Upper lobe of left lung (tissue), 4 donors: ENCODE measurements at regions not wholly inside any gene's neighbourhood (a gene's known extent, or its start where the extent isn't known, plus 50 kb on each side); places are given as distances from the start of the nearest gene placed in this dataset.

ENCODE experiments used
- EP300 ChIP-seq, 4 donors: sonication (generic); formaldehyde crosslinking; IDR thresholded peaks; one replicate each; pipeline ENCODE4 v1.5.1; 2017; ENCODE audit warnings: antibody characterized with exemption in 4 of 4, control low read depth in 2 of 4
- TF ChIP-seq, protein P1 (sequence below), 6 experiments: fragments of 450-650 bp in 4 of 6; fragments of 200-600 bp in 2 of 6; sonication (generic) in 2 of 6; IDR thresholded peaks; one replicate each; pipeline ENCODE4 v1.5.1; 2016 to 2019; ENCODE audit warnings: antibody characterized with exemption in 6 of 6

DNA sequence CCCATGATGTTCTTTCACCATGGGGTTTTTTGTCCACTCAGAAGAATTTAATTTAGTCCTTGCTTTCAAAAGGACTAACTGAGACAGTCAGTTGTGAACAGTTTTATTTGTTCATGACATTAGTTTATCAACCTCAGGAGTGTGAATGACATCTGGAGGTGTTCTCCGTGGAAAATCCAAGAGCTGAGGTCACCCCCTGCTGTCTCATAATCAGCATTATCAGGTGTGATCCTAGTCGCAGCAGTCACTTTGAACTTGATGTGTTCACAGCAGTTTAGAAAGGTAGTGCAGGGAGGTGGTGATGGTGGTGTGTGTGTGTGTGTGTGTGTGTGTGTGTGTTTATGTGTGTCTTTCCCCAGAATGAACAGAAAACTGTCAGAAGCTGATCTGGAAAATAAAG is 1760.8 kb upstream of the PCDH10 start:
- TF ChIP-seq, protein P1, sequence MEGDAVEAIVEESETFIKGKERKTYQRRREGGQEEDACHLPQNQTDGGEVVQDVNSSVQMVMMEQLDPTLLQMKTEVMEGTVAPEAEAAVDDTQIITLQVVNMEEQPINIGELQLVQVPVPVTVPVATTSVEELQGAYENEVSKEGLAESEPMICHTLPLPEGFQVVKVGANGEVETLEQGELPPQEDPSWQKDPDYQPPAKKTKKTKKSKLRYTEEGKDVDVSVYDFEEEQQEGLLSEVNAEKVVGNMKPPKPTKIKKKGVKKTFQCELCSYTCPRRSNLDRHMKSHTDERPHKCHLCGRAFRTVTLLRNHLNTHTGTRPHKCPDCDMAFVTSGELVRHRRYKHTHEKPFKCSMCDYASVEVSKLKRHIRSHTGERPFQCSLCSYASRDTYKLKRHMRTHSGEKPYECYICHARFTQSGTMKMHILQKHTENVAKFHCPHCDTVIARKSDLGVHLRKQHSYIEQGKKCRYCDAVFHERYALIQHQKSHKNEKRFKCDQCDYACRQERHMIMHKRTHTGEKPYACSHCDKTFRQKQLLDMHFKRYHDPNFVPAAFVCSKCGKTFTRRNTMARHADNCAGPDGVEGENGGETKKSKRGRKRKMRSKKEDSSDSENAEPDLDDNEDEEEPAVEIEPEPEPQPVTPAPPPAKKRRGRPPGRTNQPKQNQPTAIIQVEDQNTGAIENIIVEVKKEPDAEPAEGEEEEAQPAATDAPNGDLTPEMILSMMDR (IDR thresholded peaks at IDR 0.05) = no peak
- no peak for TF ChIP-seq EP300 (IDR thresholded peaks at IDR 0.05)
